Body of pancreas (tissue), 4 donors: ENCODE measurements at regions not wholly inside any gene's neighbourhood (a gene's known extent, or its start where the extent isn't known, plus 50 kb on each side); places are given as distances from the start of the nearest gene placed in this dataset.

Experiments used
- CTCF ChIP-seq, 7 experiments: fragments of 450-650 bp in 4 of 7; fragments of 200-600 bp in 3 of 7; sonication (generic) in 3 of 7; IDR thresholded peaks; one replicate each; pipeline ENCODE4 v1.5.1; 2016 to 2019; ENCODE audit warnings: antibody characterized with exemption in 7 of 7
- POLR2A ChIP-seq, 3 donors: fragments of 450-650 bp; IDR thresholded peaks; one replicate each; pipeline ENCODE4 v1.6.1; 2016; ENCODE audit warnings: antibody characterized with exemption in 3 of 3, mild to moderate bottlenecking in 2 of 3

- no peak for TF ChIP-seq POLR2A (IDR thresholded peaks at IDR 0.05)
- TF ChIP-seq CTCF (IDR thresholded peaks at IDR 0.05): no peak
These were observed 148.9 kb downstream of the ZNF737 start for GRCh38 chr19:20416661-20417060.
